ENCODE measurements at regions not wholly inside any gene's neighbourhood (a gene's known extent, or its start where the extent isn't known, plus 50 kb on each side); places are given as distances from the start of the nearest gene placed in this dataset.
"Not testable (repeated sequence)": the region's sequence is repeated elsewhere in the genome, so short reads cannot be mapped to it uniquely, and the experiment has no call there.

GRCh38 chr4:186846426-186846825 lies 122.8 kb upstream of the FAT1 start:
- TF ChIP-seq CTCF (IDR thresholded peaks at IDR 0.05; ENCODE audit: insufficient read depth, low read depth, low read length, missing control alignments) = no peak
- no peak overlapping the region for H3K4me3 ChIP-seq (ENCODE audit: low read length)
- no peak for DNase-seq (ENCODE audit: low read depth)

GRCh38 chr4:186847429-186848131 lies 123.9 kb upstream of the FAT1 start:
- DNase-seq (ENCODE audit: low read depth); H3K4me3 ChIP-seq (ENCODE audit: low read length): not testable (repeated sequence)

- DNase-seq (ENCODE audit: low read depth) = no peak
- no peak overlapping the region for H3K4me3 ChIP-seq (ENCODE audit: low read length)
- no peak for TF ChIP-seq CTCF (IDR thresholded peaks at IDR 0.05; ENCODE audit: insufficient read depth, low read depth, low read length, missing control alignments)
These were observed 124.8 kb upstream of the FAT1 start for GRCh38 chr4:186848437-186848836.

- no peak for DNase-seq (ENCODE audit: low read depth)
- H3K4me3 ChIP-seq (ENCODE audit: low read length) = no peak overlapping the region
- no peak for TF ChIP-seq CTCF (IDR thresholded peaks at IDR 0.05; ENCODE audit: insufficient read depth, low read depth, low read length, missing control alignments)
These were observed 127.8 kb upstream of the FAT1 start for GRCh38 chr4:186851291-186852072.

GRCh38 chr4:186852073-186852420 lies 128.4 kb upstream of the FAT1 start:
- no peak for TF ChIP-seq CTCF (IDR thresholded peaks at IDR 0.05; ENCODE audit: insufficient read depth, low read depth, low read length, missing control alignments)
- no peak overlapping the region for H3K4me3 ChIP-seq (ENCODE audit: low read length)
- peak; percentile 65 for DNase-seq (ENCODE audit: low read depth)

- DNase-seq (ENCODE audit: low read depth) = no peak
- no peak for TF ChIP-seq CTCF (IDR thresholded peaks at IDR 0.05; ENCODE audit: insufficient read depth, low read depth, low read length, missing control alignments)
- H3K4me3 ChIP-seq (ENCODE audit: low read length) = no peak overlapping the region
These were observed 129.3 kb upstream of the FAT1 start for GRCh38 chr4:186852964-186853391.

GRCh38 chr4:186854256-186854655 lies 130.6 kb upstream of the FAT1 start:
- no peak overlapping the region for H3K4me3 ChIP-seq (ENCODE audit: low read length)
- no peak for TF ChIP-seq CTCF (IDR thresholded peaks at IDR 0.05; ENCODE audit: insufficient read depth, low read depth, low read length, missing control alignments)
- DNase-seq (ENCODE audit: low read depth) = no peak
